AG10803 (cell line): ENCODE measurements at regions not wholly inside any gene's neighbourhood (a gene's known extent, or its start where the extent isn't known, plus 50 kb on each side); places are given as distances from the start of the nearest gene placed in this dataset.

Experiments
- DNase-seq: peaks from one replicate; pipeline ENCODE4 v3.0.0; 2010; ENCODE audit warnings: low read depth
- H3K4me3 ChIP-seq: 2 replicates; pipeline ENCODE4 v1.5.1; 2011; ENCODE audit warnings: mild to moderate bottlenecking, low read length, control low read depth
- CTCF ChIP-seq: conservative IDR thresholded peaks from 2 replicates; pipeline ENCODE4 v1.5.1; 2011; ENCODE audit warnings: mild to moderate bottlenecking, low read length, control low read depth, inconsistent platforms

- no peak for DNase-seq
- H3K4me3 ChIP-seq, result no peak overlapping the region
- no peak for TF ChIP-seq CTCF
Observed at GRCh38 chr14:97572583-97573458, 775.6 kb downstream of the VRK1 start.

GRCh38 chr14:97575677-97576076 lies 778.5 kb downstream of the VRK1 start:
- DNase-seq, result no peak
- H3K4me3 ChIP-seq, result no peak overlapping the region
- TF ChIP-seq CTCF, result no peak

GRCh38 chr14:97578982-97579548 lies 781.9 kb downstream of the VRK1 start:
- no peak for TF ChIP-seq CTCF
- no peak overlapping the region for H3K4me3 ChIP-seq
- no peak for DNase-seq

GRCh38 chr14:97581016-97581415 lies 783.8 kb downstream of the VRK1 start:
- H3K4me3 ChIP-seq, result no peak overlapping the region
- TF ChIP-seq CTCF, result no peak
- no peak for DNase-seq

- H3K4me3 ChIP-seq, result no peak overlapping the region
- no peak for DNase-seq
- no peak for TF ChIP-seq CTCF
Observed at GRCh38 chr14:97582022-97582421, 784.8 kb downstream of the VRK1 start.

GRCh38 chr14:97584528-97584927 lies 787.3 kb downstream of the VRK1 start:
- DNase-seq, result no peak
- TF ChIP-seq CTCF, result no peak
- no peak overlapping the region for H3K4me3 ChIP-seq
